WTC11 (cell line): ENCODE measurements at regions not wholly inside any gene's neighbourhood (a gene's known extent, or its start where the extent isn't known, plus 50 kb on each side); places are given as distances from the start of the nearest gene placed in this dataset.

Experiments
- ATAC-seq: fragments of 200-7000 bp; cut with Tn5 transposase; 2 replicates; pipeline ENCODE4 v1.10.0; 2021; ENCODE audit warnings: mild to moderate bottlenecking, moderate library complexity
- CTCF ChIA-PET: fragments of 300-600 bp; sonication (Branson Sonifier 250); formaldehyde crosslinking; loops from one replicate; lab custom pipeline; 2021; ENCODE audit warnings: antibody characterized with exemption; lab: Charles Lee
- POLR2A ChIA-PET: fragments of 350-600 bp; sonication (Branson Sonifier 250); formaldehyde crosslinking; loops from one replicate; lab custom pipeline; 2021; ENCODE audit warnings: antibody characterized with exemption; lab: Charles Lee
- DNase-seq: peaks from one replicate; pipeline ENCODE4 v3.0.0; 2021; ENCODE audit warnings: low spot score
- H3K27ac Mint-ChIP-seq: 2 replicates; pipeline ENCODE4 v1.8.0; 2021; ENCODE audit warnings: mixed read lengths
- H3K27me3 Mint-ChIP-seq: 2 replicates; pipeline ENCODE4 v1.8.0; 2021; ENCODE audit warnings: low read depth, mild to moderate bottlenecking, moderate library complexity, mixed read lengths
- H3K36me3 Mint-ChIP-seq: 2 replicates; pipeline ENCODE4 v1.8.0; 2021; ENCODE audit warnings: mixed read lengths
- H3K4me1 Mint-ChIP-seq: 2 replicates; pipeline ENCODE4 v1.8.0; 2022; ENCODE audit warnings: mixed read lengths
- H3K4me3 Mint-ChIP-seq: 2 replicates; pipeline ENCODE4 v1.8.0; 2021; ENCODE audit warnings: mild to moderate bottlenecking, moderate library complexity, mixed read lengths
- H3K9me3 Mint-ChIP-seq: 2 replicates; pipeline ENCODE4 v1.8.0; 2021; ENCODE audit warnings: mixed read lengths
- CREM ChIP-seq: sonication (generic); formaldehyde crosslinking; IDR thresholded peaks from 2 replicates; pipeline ENCODE4 v1.8.1; 2022; ENCODE audit warnings: mild to moderate bottlenecking, missing genetic modification reagents, moderate library complexity
- IRF2 ChIP-seq: sonication (generic); formaldehyde crosslinking; IDR thresholded peaks from 2 replicates; pipeline ENCODE4 v1.8.0; 2022; ENCODE audit warnings: low read depth, missing genetic modification reagents, borderline replicate concordance
- MXD4 ChIP-seq: fragments of 250-450 bp; sonication (Bioruptor Pico); IDR thresholded peaks from 2 replicates; pipeline ENCODE4 v1.8.0; 2021; ENCODE audit warnings: mild to moderate bottlenecking, moderate library complexity, borderline replicate concordance
- RORB ChIP-seq: fragments of 250-450 bp; sonication (Bioruptor Pico); IDR thresholded peaks from 2 replicates; pipeline ENCODE4 v1.9.0; 2021; ENCODE audit warnings: mild to moderate bottlenecking
- SMAD3 ChIP-seq: sonication (generic); formaldehyde crosslinking; IDR thresholded peaks from 2 replicates; pipeline ENCODE4 v1.8.0; 2022; ENCODE audit warnings: missing genetic modification reagents, mild to moderate bottlenecking, borderline replicate concordance
- TEAD4 ChIP-seq: sonication (generic); formaldehyde crosslinking; IDR thresholded peaks from 2 replicates; pipeline ENCODE4 v1.8.0; 2022; ENCODE audit warnings: mild to moderate bottlenecking, missing genetic modification reagents
- ZMAT4 ChIP-seq: fragments of 250-450 bp; sonication (Bioruptor Pico); IDR thresholded peaks from 2 replicates; pipeline ENCODE4 v1.9.0; 2021; ENCODE audit warnings: mild to moderate bottlenecking
- ZNF263 ChIP-seq: sonication (generic); formaldehyde crosslinking; IDR thresholded peaks from 2 replicates; pipeline ENCODE4 v1.8.1; 2022; ENCODE audit warnings: low read depth, mild to moderate bottlenecking, moderate library complexity, missing genetic modification reagents
- ZNF423 ChIP-seq: fragments of 250-450 bp; sonication (Bioruptor Pico); IDR thresholded peaks from 2 replicates; pipeline ENCODE4 v2.1.2; 2022; ENCODE audit warnings: mild to moderate bottlenecking, moderate library complexity
- TF ChIP-seq, protein P1 (sequence below): sonication (generic); formaldehyde crosslinking; IDR thresholded peaks from 2 replicates; pipeline ENCODE4 v1.8.1; 2023; ENCODE audit warnings: mild to moderate bottlenecking, missing genetic modification reagents, borderline replicate concordance
- TF ChIP-seq, protein P2 (sequence below): sonication (generic); formaldehyde crosslinking; IDR thresholded peaks from 2 replicates; pipeline ENCODE4 v1.8.1; 2023; ENCODE audit warnings: mild to moderate bottlenecking, moderate library complexity, missing genetic modification reagents
- TF ChIP-seq, protein P3 (sequence below): fragments of 200-600 bp; IDR thresholded peaks from 2 replicates; pipeline ENCODE4 v1.8.0; 2022; ENCODE audit warnings: antibody characterized with exemption
- TF ChIP-seq, protein P4 (sequence below): sonication (generic); formaldehyde crosslinking; IDR thresholded peaks from 2 replicates; pipeline ENCODE4 v1.8.1; 2022; ENCODE audit warnings: missing genetic modification reagents, borderline replicate concordance
- TF ChIP-seq, protein P5 (sequence below): fragments of 250-450 bp; sonication (Bioruptor Pico); IDR thresholded peaks from 2 replicates; pipeline ENCODE4 v1.9.0; 2021; ENCODE audit warnings: mild to moderate bottlenecking
- TF ChIP-seq, protein P6 (sequence below): fragments of 250-450 bp; sonication (Bioruptor Pico); conservative IDR thresholded peaks from 2 replicates; pipeline ENCODE4 v1.9.0; 2021; ENCODE audit warnings: mild to moderate bottlenecking

GRCh38 chr3:182046166-182046764, 334.5 kb downstream of the SOX2 start:
- peaks cover 14% of the 10 kb centered on the region for H3K9me3 Mint-ChIP-seq
- H3K4me1 Mint-ChIP-seq: peaks cover 9% of the 10 kb centered on the region
- H3K27ac Mint-ChIP-seq: no peak overlapping the region
- no peaks in the 10 kb centered on the region for H3K27me3 Mint-ChIP-seq
- POLR2A ChIA-PET: no interaction called here
- no peaks in the 10 kb centered on the region for H3K36me3 Mint-ChIP-seq
- CTCF ChIA-PET: no interaction called here
- TF ChIP-seq IRF2 (no peak), SMAD3 (CRISPR knock-in tag) (no peak), RORB (CRISPR knock-in tag) (no peak)
- TF ChIP-seq, protein P1, sequence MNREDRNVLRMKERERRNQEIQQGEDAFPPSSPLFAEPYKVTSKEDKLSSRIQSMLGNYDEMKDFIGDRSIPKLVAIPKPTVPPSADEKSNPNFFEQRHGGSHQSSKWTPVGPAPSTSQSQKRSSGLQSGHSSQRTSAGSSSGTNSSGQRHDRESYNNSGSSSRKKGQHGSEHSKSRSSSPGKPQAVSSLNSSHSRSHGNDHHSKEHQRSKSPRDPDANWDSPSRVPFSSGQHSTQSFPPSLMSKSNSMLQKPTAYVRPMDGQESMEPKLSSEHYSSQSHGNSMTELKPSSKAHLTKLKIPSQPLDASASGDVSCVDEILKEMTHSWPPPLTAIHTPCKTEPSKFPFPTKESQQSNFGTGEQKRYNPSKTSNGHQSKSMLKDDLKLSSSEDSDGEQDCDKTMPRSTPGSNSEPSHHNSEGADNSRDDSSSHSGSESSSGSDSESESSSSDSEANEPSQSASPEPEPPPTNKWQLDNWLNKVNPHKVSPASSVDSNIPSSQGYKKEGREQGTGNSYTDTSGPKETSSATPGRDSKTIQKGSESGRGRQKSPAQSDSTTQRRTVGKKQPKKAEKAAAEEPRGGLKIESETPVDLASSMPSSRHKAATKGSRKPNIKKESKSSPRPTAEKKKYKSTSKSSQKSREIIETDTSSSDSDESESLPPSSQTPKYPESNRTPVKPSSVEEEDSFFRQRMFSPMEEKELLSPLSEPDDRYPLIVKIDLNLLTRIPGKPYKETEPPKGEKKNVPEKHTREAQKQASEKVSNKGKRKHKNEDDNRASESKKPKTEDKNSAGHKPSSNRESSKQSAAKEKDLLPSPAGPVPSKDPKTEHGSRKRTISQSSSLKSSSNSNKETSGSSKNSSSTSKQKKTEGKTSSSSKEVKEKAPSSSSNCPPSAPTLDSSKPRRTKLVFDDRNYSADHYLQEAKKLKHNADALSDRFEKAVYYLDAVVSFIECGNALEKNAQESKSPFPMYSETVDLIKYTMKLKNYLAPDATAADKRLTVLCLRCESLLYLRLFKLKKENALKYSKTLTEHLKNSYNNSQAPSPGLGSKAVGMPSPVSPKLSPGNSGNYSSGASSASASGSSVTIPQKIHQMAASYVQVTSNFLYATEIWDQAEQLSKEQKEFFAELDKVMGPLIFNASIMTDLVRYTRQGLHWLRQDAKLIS (CRISPR knock-in tag): no peak
- TF ChIP-seq, protein P2, sequence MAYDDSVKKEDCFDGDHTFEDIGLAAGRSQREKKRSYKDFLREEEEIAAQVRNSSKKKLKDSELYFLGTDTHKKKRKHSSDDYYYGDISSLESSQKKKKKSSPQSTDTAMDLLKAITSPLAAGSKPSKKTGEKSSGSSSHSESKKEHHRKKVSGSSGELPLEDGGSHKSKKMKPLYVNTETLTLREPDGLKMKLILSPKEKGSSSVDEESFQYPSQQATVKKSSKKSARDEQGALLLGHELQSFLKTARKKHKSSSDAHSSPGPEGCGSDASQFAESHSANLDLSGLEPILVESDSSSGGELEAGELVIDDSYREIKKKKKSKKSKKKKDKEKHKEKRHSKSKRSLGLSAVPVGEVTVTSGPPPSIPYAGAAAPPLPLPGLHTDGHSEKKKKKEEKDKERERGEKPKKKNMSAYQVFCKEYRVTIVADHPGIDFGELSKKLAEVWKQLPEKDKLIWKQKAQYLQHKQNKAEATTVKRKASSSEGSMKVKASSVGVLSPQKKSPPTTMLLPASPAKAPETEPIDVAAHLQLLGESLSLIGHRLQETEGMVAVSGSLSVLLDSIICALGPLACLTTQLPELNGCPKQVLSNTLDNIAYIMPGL (CRISPR knock-in tag): no peak
- TF ChIP-seq, protein P3, sequence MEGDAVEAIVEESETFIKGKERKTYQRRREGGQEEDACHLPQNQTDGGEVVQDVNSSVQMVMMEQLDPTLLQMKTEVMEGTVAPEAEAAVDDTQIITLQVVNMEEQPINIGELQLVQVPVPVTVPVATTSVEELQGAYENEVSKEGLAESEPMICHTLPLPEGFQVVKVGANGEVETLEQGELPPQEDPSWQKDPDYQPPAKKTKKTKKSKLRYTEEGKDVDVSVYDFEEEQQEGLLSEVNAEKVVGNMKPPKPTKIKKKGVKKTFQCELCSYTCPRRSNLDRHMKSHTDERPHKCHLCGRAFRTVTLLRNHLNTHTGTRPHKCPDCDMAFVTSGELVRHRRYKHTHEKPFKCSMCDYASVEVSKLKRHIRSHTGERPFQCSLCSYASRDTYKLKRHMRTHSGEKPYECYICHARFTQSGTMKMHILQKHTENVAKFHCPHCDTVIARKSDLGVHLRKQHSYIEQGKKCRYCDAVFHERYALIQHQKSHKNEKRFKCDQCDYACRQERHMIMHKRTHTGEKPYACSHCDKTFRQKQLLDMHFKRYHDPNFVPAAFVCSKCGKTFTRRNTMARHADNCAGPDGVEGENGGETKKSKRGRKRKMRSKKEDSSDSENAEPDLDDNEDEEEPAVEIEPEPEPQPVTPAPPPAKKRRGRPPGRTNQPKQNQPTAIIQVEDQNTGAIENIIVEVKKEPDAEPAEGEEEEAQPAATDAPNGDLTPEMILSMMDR: no peak
- no peak overlapping the region for H3K4me3 Mint-ChIP-seq
- peak; percentile 12 for DNase-seq
- ATAC-seq: peak; percentile 34; the same call in 1 of the 2 replicates

DNA sequence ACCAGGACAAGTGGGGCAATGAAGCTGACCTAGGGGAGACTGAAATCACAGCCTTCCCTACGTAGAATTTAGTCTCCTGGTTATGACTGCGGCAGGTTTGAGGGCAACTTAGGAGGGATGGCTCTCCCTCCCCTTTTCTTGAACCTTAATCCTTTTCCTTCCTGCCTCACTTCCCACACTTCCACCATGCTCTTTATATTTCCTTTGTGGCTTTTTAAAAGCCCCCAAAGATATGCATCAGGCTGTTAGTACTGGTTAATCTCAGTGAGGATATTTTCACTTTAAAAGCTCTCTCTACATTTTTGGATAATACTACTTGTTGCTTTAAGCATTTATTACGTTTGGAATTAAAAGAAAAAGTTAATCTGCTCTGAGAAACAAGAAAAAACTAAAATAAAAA, 339.2 kb downstream of the SOX2 start:
- Mint-ChIP-seq H3K27me3 (no peaks in the 10 kb centered on the region), H3K9me3 (peaks cover 7% of the 10 kb centered on the region; the same call in 1 of the 2 replicates), H3K4me3 (no peak overlapping the region), H3K36me3 (no peaks in the 10 kb centered on the region), H3K4me1 (peaks cover 11% of the 10 kb centered on the region), H3K27ac (no peak overlapping the region)
- TF ChIP-seq MXD4 (CRISPR knock-in tag): no peak
- TF ChIP-seq TEAD4 (CRISPR knock-in tag): no peak
- TF ChIP-seq ZNF263 (CRISPR knock-in tag): no peak
- TF ChIP-seq, protein P4, sequence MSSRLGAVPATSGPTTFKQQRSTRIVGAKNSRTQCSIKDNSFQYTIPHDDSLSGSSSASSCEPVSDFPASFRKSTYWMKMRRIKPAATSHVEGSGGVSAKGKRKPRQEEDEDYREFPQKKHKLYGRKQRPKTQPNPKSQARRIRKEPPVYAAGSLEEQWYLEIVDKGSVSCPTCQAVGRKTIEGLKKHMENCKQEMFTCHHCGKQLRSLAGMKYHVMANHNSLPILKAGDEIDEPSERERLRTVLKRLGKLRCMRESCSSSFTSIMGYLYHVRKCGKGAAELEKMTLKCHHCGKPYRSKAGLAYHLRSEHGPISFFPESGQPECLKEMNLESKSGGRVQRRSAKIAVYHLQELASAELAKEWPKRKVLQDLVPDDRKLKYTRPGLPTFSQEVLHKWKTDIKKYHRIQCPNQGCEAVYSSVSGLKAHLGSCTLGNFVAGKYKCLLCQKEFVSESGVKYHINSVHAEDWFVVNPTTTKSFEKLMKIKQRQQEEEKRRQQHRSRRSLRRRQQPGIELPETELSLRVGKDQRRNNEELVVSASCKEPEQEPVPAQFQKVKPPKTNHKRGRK: no peak
- TF ChIP-seq, protein P5, sequence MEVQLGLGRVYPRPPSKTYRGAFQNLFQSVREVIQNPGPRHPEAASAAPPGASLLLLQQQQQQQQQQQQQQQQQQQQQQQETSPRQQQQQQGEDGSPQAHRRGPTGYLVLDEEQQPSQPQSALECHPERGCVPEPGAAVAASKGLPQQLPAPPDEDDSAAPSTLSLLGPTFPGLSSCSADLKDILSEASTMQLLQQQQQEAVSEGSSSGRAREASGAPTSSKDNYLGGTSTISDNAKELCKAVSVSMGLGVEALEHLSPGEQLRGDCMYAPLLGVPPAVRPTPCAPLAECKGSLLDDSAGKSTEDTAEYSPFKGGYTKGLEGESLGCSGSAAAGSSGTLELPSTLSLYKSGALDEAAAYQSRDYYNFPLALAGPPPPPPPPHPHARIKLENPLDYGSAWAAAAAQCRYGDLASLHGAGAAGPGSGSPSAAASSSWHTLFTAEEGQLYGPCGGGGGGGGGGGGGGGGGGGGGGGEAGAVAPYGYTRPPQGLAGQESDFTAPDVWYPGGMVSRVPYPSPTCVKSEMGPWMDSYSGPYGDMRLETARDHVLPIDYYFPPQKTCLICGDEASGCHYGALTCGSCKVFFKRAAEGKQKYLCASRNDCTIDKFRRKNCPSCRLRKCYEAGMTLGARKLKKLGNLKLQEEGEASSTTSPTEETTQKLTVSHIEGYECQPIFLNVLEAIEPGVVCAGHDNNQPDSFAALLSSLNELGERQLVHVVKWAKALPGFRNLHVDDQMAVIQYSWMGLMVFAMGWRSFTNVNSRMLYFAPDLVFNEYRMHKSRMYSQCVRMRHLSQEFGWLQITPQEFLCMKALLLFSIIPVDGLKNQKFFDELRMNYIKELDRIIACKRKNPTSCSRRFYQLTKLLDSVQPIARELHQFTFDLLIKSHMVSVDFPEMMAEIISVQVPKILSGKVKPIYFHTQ: no peak
- TF ChIP-seq, protein P6, sequence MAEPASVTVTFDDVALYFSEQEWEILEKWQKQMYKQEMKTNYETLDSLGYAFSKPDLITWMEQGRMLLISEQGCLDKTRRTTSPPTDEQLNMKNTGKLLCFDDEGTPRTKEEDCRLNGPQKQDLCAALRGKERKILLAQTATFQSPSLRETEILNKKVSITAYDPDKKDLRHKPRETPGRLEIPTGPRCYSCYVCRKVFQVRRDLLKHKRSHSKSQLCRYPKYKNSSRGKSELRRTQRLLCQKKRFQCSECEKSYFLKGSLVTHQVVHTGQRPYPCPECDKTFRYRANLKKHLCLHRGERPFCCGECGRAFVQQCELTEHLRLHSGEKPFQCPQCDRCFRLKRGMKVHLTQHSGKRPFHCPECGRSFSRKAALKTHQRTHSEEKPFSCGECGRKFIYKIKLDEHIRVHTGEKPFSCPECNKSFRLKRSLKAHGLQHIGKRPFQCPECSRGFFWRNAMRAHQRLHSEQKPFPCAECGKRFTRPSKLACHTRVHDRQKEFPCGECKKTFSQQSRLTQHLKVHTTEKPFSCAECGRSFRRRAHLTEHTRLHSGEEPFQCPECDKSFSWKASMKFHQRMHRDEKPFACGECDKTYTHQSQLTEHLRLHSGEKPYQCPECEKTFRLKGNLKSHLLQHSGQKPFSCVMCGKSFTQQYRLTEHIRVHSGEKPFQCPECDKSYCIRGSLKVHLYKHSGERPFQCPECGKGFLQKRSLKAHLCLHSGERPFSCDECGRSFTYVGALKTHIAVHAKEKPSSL (CRISPR knock-in tag): no peak
- TF ChIP-seq ZMAT4: no peak
- no peak for TF ChIP-seq CREM (CRISPR knock-in tag)
- TF ChIP-seq ZNF423 (CRISPR knock-in tag): no peak
- ATAC-seq: no peak
- POLR2A ChIA-PET: no interaction called here
- no peak for DNase-seq
- CTCF ChIA-PET: no interaction called here
